Mesenchymal stem cell (in vitro differentiated cells and primary cell): ENCODE measurements at regions not wholly inside any gene's neighbourhood (a gene's known extent, or its start where the extent isn't known, plus 50 kb on each side); places are given as distances from the start of the nearest gene placed in this dataset.
A peak's percentile ranks its signal among the peaks of the same experiment; 100 is the strongest.
"Not testable (repeated sequence)": the region's sequence is repeated elsewhere in the genome, so short reads cannot be mapped to it uniquely, and the experiment has no call there.

Experiments used
- DNase-seq: peaks from one replicate; pipeline ENCODE4 v3.0.0-alpha.2; 2013
- H2AFZ ChIP-seq: one replicate; pipeline ENCODE4 v1.6.1; 2013; ENCODE audit warnings: low read depth, mild to moderate bottlenecking, control low read depth, inconsistent platforms, low read length, moderate library complexity
- H2AK5ac ChIP-seq: 2 replicates; pipeline ENCODE4 v1.6.1; 2013; ENCODE audit warnings: low read length, moderate library complexity, mild to moderate bottlenecking, inconsistent platforms; ENCODE audit not compliant: severe bottlenecking
- H2BK120ac ChIP-seq: one replicate; pipeline ENCODE4 v1.6.1; 2013; ENCODE audit warnings: low read depth, mild to moderate bottlenecking, inconsistent platforms, low read length, moderate library complexity
- H2BK12ac ChIP-seq, 2 experiments: one replicate each; pipeline ENCODE4 v1.6.1; 2013; ENCODE audit warnings: inconsistent platforms in 2 of 2, low read length in 2 of 2, mild to moderate bottlenecking in 2 of 2, moderate library complexity in 2 of 2, control low read depth in 1 of 2
- H2BK15ac ChIP-seq: one replicate; pipeline ENCODE4 v1.6.1; 2013; ENCODE audit warnings: mild to moderate bottlenecking, low read depth, inconsistent platforms; ENCODE audit not compliant: poor library complexity, severe bottlenecking
- H2BK5ac ChIP-seq: 2 replicates; pipeline ENCODE4 v1.6.1; 2013; ENCODE audit warnings: low read depth, mild to moderate bottlenecking, low read length, control low read depth, inconsistent platforms; ENCODE audit not compliant: poor library complexity, severe bottlenecking
- H3K14ac ChIP-seq, 2 experiments: one replicate each; pipeline ENCODE4 v1.6.1; 2013; ENCODE audit warnings: inconsistent platforms in 2 of 2, low read length in 2 of 2, control low read depth in 1 of 2, mild to moderate bottlenecking in 1 of 2, moderate library complexity in 1 of 2
- H3K18ac ChIP-seq, 2 experiments: one replicate each; pipeline ENCODE4 v1.6.1; 2013; ENCODE audit warnings: inconsistent platforms in 2 of 2, low read length in 2 of 2, control low read depth in 1 of 2, low read depth in 1 of 2, mild to moderate bottlenecking in 1 of 2
- H3K23ac ChIP-seq, 2 experiments: one replicate each; pipeline ENCODE4 v1.6.1; 2013; ENCODE audit warnings: inconsistent platforms in 2 of 2, low read length in 2 of 2, mild to moderate bottlenecking in 2 of 2, moderate library complexity in 2 of 2, control low read depth in 1 of 2
- H3K27ac ChIP-seq: 2 replicates; pipeline ENCODE4 v1.5.1; 2013; ENCODE audit warnings: mild to moderate bottlenecking, moderate library complexity, low read length, control low read depth, inconsistent platforms; ENCODE audit not compliant: poor library complexity, severe bottlenecking
- H3K27me3 ChIP-seq, 2 experiments: 2 replicates each; pipeline versions ENCODE4 v1.6.1 to v1.7.0; 2013; ENCODE audit warnings: low read length in 2 of 2, mild to moderate bottlenecking in 2 of 2, moderate library complexity in 2 of 2, control low read depth in 1 of 2, inconsistent platforms in 1 of 2; ENCODE audit not compliant: control insufficient read depth in 1 of 2, insufficient read depth in 1 of 2
- H3K36me3 ChIP-seq, 2 experiments: 2 replicates each; pipeline versions ENCODE4 v1.6.1 to v1.7.0; 2013; ENCODE audit warnings: low read length in 2 of 2, control low read depth in 1 of 2, inconsistent platforms in 1 of 2, low read depth in 1 of 2, mild to moderate bottlenecking in 1 of 2; ENCODE audit not compliant: insufficient read depth in 2 of 2, control insufficient read depth in 1 of 2
- H3K4ac ChIP-seq, 2 experiments: one replicate each; pipeline ENCODE4 v1.6.1; 2013; ENCODE audit warnings: inconsistent platforms in 2 of 2, low read length in 2 of 2, mild to moderate bottlenecking in 2 of 2, moderate library complexity in 2 of 2, control low read depth in 1 of 2, low read depth in 1 of 2
- H3K4me1 ChIP-seq: 2 replicates; pipeline ENCODE4 v1.6.1; 2013; ENCODE audit warnings: low read depth, low read length, control low read depth; ENCODE audit not compliant: control insufficient read depth, insufficient read depth
- H3K4me2 ChIP-seq: 2 replicates; pipeline ENCODE4 v1.6.1; 2013; ENCODE audit warnings: low read length, mild to moderate bottlenecking, inconsistent platforms; ENCODE audit not compliant: poor library complexity, severe bottlenecking
- H3K4me3 ChIP-seq, 2 experiments: 2 replicates each; pipeline versions ENCODE4 v1.5.1 to v1.7.0; 2013; ENCODE audit warnings: low read length in 2 of 2, mild to moderate bottlenecking in 2 of 2, control low read depth in 1 of 2, low read depth in 1 of 2; ENCODE audit not compliant: insufficient read depth in 1 of 2
- H3K79me1 ChIP-seq: replicated peaks from 2 replicates; pipeline ENCODE4 v1.6.1; 2013; ENCODE audit warnings: mild to moderate bottlenecking, control low read depth, low read length, inconsistent platforms; ENCODE audit not compliant: poor library complexity, severe bottlenecking
- H3K9ac ChIP-seq: 2 replicates; pipeline ENCODE4 v1.7.0; 2013; ENCODE audit warnings: mild to moderate bottlenecking, low read length, moderate library complexity
- H3K9me3 ChIP-seq: 2 replicates; pipeline ENCODE4 v1.7.0; 2013; ENCODE audit warnings: mild to moderate bottlenecking, low read length; ENCODE audit not compliant: control insufficient read depth
- H4K8ac ChIP-seq: one replicate; pipeline ENCODE4 v1.6.1; 2013; ENCODE audit warnings: inconsistent platforms, mild to moderate bottlenecking, low read length, moderate library complexity
- H4K91ac ChIP-seq: one replicate; pipeline ENCODE4 v1.6.1; 2013; ENCODE audit warnings: mild to moderate bottlenecking, low read length, inconsistent platforms
- WGBS: methylation state at CpG from one replicate; pipeline ENCODE4 v1.1.7; 2013; ENCODE audit warnings: mixed read lengths; 5-methylcytosine and 5-hydroxymethylcytosine counted together

- no peak overlapping the region for H3K27ac ChIP-seq
- no peak overlapping the region for H2BK120ac ChIP-seq
- no peak overlapping the region for H2BK15ac ChIP-seq
- no peaks in the 10 kb centered on the region for H3K36me3 ChIP-seq
- no peak overlapping the region for H3K4ac ChIP-seq
- no peak overlapping the region for H2BK5ac ChIP-seq
- no peak overlapping the region for H3K4me2 ChIP-seq
- peaks cover 4% of the 10 kb centered on the region for H3K4me1 ChIP-seq
- H3K14ac ChIP-seq, result no peak overlapping the region
- H4K8ac ChIP-seq, result no peak overlapping the region
- no peak overlapping the region for H3K4me3 ChIP-seq
- no peak for DNase-seq
- H2BK12ac ChIP-seq, result no peak overlapping the region
- no peak overlapping the region for H3K23ac ChIP-seq
- no peak overlapping the region for H2AK5ac ChIP-seq
- H2AFZ ChIP-seq, result no peak overlapping the region
- H3K9me3 ChIP-seq, result no peaks in the 10 kb centered on the region
- H3K79me1 ChIP-seq, result no peaks in the 10 kb centered on the region
- no peak overlapping the region for H3K9ac ChIP-seq
- H4K91ac ChIP-seq, result no peak overlapping the region
- peaks cover 0 to 27% of the 10 kb centered on the region in 2 experiments for H3K27me3 ChIP-seq
- WGBS, result 84% methylated on average over 7 of the region's 7 CpGs
- H3K18ac ChIP-seq, result no peak overlapping the region
Observed at GRCh38 chr10:124242365-124242764, 149.0 kb upstream of the CHST15 start.

GRCh38 chr10:124241510-124241909 lies 148.1 kb upstream of the CHST15 start:
- H2BK12ac ChIP-seq, H3K9me3 ChIP-seq, H3K4me1 ChIP-seq, H2AK5ac ChIP-seq, DNase-seq, H2AFZ ChIP-seq, H2BK5ac ChIP-seq, H3K27ac ChIP-seq, H2BK15ac ChIP-seq, H3K36me3 ChIP-seq, H3K23ac ChIP-seq, H3K4me2 ChIP-seq, H3K18ac ChIP-seq, H3K4ac ChIP-seq, H3K79me1 ChIP-seq, H3K14ac ChIP-seq, H2BK120ac ChIP-seq, H4K8ac ChIP-seq, H3K9ac ChIP-seq, H3K4me3 ChIP-seq, H4K91ac ChIP-seq: not testable (repeated sequence)
- peaks cover 0 to 27% of the 10 kb centered on the region in 2 experiments for H3K27me3 ChIP-seq
- 89% methylated on average over 4 of the region's 5 CpGs for WGBS

GRCh38 chr10:124240839-124241291 lies 147.5 kb upstream of the CHST15 start:
- H3K9me3 ChIP-seq, result no peaks in the 10 kb centered on the region
- no peak overlapping the region for H3K14ac ChIP-seq
- no peak overlapping the region for H2BK12ac ChIP-seq
- no peak overlapping the region for H3K4ac ChIP-seq
- H4K91ac ChIP-seq, result no peak overlapping the region
- no peak overlapping the region for H2BK5ac ChIP-seq
- no peaks in the 10 kb centered on the region for H3K79me1 ChIP-seq
- no peak overlapping the region for H3K9ac ChIP-seq
- no peak overlapping the region for H2AFZ ChIP-seq
- peaks cover 4% of the 10 kb centered on the region for H3K4me1 ChIP-seq
- WGBS, result 82% methylated on average over 17 of the region's 17 CpGs
- H3K36me3 ChIP-seq, result no peaks in the 10 kb centered on the region
- H3K4me3 ChIP-seq, result no peak overlapping the region
- H2AK5ac ChIP-seq, result no peak overlapping the region
- no peak overlapping the region for H3K23ac ChIP-seq
- H3K27ac ChIP-seq, result no peak overlapping the region
- H2BK15ac ChIP-seq, result no peak overlapping the region
- no peak overlapping the region for H3K18ac ChIP-seq
- H3K4me2 ChIP-seq, result no peak overlapping the region
- H4K8ac ChIP-seq, result no peak overlapping the region
- no peak overlapping the region for H2BK120ac ChIP-seq
- no peak for DNase-seq
- H3K27me3 ChIP-seq, result peaks cover 0 to 23% of the 10 kb centered on the region in 2 experiments

GRCh38 chr10:124239696-124240095 lies 146.3 kb upstream of the CHST15 start:
- no peak overlapping the region for H2BK15ac ChIP-seq
- H2BK5ac ChIP-seq, result no peak overlapping the region
- WGBS, result 80% methylated on average over 12 of the region's 13 CpGs
- no peak overlapping the region for H3K9ac ChIP-seq
- H3K14ac ChIP-seq, result no peak overlapping the region
- H3K4me1 ChIP-seq, result peaks cover 2% of the 10 kb centered on the region
- peaks cover 0 to 31% of the 10 kb centered on the region in 2 experiments for H3K27me3 ChIP-seq
- H2BK120ac ChIP-seq, result no peak overlapping the region
- no peak overlapping the region for H3K23ac ChIP-seq
- H3K9me3 ChIP-seq, result no peaks in the 10 kb centered on the region
- H2BK12ac ChIP-seq, result no peak overlapping the region
- no peak overlapping the region for H3K18ac ChIP-seq
- no peak overlapping the region for H3K4me2 ChIP-seq
- no peaks in the 10 kb centered on the region for H3K36me3 ChIP-seq
- H4K91ac ChIP-seq, result peak overlapping the region; percentile 18
- no peak overlapping the region for H2AFZ ChIP-seq
- H2AK5ac ChIP-seq, result no peak overlapping the region
- no peaks in the 10 kb centered on the region for H3K79me1 ChIP-seq
- H3K4ac ChIP-seq, result no peak overlapping the region
- H3K4me3 ChIP-seq, result no peak overlapping the region
- H3K27ac ChIP-seq, result no peak overlapping the region
- DNase-seq, result no peak
- no peak overlapping the region for H4K8ac ChIP-seq
